22Rv1 (cell line): ENCODE measurements at regions not wholly inside any gene's neighbourhood (a gene's known extent, or its start where the extent isn't known, plus 50 kb on each side); places are given as distances from the start of the nearest gene placed in this dataset.

Experiments
- H3K27ac ChIP-seq: fragments of 450-650 bp; 2 replicates; pipeline ENCODE4 v1.5.1; 2017
- ZFX ChIP-seq: fragments of 450-650 bp; IDR thresholded peaks from 2 replicates; pipeline ENCODE4 v1.6.1; 2017; ENCODE audit warnings: antibody characterized with exemption, borderline replicate concordance
- TF ChIP-seq, protein P1 (sequence below): fragments of 450-650 bp; IDR thresholded peaks from 2 replicates; pipeline ENCODE4 v1.5.1; 2017; ENCODE audit warnings: mild to moderate bottlenecking

DNA sequence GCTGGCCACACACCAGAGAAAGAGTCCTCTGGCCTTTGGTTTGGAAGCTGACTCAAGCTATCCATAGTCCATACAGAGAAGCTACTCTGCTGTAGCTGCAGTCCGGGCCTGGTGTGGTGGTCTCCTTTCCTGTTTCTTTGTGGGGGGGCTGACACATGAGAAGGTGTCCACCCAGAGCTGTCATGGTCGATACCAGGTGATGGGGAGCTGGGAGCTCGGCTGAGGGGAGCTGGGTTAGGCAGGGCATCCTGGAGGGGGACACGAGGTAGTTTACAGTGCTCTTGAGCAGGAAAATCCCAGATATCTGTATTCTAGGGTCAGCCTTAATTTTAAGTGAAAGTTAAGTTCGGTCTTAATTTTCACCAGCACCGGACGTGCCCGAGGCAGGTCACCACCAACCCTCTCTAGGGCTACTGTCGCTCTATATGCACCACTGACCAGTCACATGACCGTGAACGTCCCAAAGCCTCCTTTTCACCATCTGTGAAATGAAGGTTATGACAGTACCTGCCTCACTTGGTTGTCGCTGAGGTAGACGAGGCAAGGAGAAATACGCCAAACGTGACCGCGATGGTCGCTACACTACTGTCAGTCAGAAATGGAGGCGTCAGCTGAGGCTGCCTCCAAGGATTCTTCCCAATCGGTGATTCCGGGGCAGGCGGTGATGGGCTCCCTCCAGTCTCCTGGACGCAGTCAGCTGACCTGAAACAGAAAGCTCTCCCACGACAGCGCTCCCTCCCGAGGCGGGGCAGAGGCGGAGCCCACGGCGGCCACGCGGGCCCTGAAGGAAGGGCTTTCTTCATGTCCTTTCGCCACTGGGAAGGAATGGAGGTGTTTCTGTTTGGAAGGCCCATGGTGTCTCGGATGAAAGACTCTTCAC is 69.4 kb upstream of the SHH start:
- no peak overlapping the region for H3K27ac ChIP-seq
- TF ChIP-seq, protein P1, sequence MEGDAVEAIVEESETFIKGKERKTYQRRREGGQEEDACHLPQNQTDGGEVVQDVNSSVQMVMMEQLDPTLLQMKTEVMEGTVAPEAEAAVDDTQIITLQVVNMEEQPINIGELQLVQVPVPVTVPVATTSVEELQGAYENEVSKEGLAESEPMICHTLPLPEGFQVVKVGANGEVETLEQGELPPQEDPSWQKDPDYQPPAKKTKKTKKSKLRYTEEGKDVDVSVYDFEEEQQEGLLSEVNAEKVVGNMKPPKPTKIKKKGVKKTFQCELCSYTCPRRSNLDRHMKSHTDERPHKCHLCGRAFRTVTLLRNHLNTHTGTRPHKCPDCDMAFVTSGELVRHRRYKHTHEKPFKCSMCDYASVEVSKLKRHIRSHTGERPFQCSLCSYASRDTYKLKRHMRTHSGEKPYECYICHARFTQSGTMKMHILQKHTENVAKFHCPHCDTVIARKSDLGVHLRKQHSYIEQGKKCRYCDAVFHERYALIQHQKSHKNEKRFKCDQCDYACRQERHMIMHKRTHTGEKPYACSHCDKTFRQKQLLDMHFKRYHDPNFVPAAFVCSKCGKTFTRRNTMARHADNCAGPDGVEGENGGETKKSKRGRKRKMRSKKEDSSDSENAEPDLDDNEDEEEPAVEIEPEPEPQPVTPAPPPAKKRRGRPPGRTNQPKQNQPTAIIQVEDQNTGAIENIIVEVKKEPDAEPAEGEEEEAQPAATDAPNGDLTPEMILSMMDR, result no peak
- no peak for TF ChIP-seq ZFX

DNA sequence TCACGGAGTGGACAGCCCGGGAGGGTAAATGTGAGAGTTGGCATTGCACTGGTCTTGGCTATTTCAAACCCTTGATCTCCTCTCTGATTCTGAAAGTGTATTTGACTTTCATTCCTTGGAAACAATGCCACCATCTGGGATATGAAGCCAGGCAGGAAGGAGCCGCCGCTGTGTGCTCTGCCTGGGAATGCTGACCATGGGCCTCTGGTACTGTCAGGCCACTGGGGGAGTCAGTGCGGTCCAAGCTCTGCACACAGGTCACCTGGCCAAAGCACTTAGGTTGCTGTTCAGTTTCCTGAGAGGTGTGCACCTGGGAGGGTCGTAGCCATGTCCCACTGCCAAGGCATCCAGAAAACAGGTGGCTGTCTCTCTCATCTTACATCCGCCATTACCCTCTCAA is 68.5 kb upstream of the SHH start:
- TF ChIP-seq ZFX, result no peak
- TF ChIP-seq, protein P1, result no peak
- no peak overlapping the region for H3K27ac ChIP-seq

DNA sequence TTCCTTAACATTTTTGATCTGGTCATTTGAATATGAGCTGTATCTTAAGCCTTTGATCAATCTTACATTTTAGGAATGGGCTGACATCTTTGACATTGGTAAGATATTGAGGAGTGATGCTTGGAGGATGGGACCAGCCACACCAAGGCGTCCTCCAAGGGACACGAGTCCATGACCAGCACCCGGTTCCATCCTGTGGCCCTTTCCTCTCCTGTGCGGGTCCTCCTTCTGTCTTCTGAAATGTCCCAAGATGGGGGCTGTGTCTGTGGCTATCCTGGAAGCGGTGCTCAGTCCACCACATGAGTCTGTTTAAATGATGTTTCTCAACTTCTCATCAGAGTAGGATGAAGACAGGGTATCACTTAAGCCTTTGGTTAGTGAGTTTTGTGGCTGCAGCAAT is 67.3 kb upstream of the SHH start:
- H3K27ac ChIP-seq, result no peak overlapping the region
- TF ChIP-seq, protein P1, result no peak
- TF ChIP-seq ZFX, result no peak

DNA sequence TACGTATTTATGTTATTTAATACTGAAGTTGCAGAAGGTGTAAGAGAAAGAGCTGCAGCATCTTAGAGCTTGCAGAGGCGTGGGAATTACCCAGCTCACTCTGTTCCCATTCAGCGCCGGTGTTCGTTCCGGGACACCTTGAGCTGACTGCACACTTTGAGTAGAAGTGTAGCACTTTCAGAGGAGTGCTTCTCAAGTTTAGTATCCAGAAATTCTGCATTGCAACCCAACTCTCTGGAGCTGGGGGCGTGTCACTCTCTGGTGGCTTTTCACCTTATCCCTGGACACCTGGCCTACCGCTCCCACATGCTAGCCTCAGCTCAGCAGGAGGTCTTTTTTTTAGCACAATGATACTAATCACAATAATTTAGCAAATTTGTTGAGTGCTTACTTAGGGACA is 66.4 kb upstream of the SHH start:
- no peak overlapping the region for H3K27ac ChIP-seq
- TF ChIP-seq, protein P1, result no peak
- no peak for TF ChIP-seq ZFX

DNA sequence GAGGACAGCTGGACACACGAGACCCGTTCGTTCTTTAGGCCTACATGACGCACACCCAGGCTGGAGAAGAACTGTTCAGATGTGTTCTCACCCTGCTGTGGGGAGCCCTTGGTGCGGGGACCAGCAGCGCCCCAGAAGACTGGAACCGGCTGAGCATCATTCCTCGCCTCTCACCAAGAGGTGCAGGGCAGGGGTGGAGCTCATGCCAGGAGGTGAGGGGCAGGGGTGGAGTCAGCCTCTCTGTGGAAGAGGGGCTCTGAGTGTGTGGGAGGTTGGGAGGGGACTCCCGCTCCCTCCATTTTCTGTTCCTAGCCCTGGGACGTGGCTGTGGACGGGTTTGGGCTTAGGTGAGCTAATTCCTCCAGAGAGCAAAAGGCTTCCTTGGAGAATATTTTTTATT is 66.0 kb upstream of the SHH start:
- H3K27ac ChIP-seq, result no peak overlapping the region

DNA sequence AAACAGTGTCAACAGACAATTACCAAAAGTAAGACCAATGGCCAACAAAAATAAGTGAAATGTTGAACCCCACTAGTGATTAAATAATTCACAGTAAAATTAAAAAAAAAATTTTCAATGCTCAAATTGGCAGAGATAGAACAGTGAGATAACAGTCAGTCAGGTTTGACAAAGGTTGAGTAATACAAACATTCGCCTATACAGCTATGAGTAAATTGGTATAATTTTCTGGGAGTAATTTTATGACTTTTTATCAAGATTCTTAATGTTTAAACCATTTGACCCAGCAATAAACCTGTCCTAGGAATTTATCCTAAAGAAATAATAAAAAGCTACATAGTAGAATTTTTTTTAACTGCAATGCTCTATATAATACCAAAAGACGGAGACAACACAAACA is 64.9 kb upstream of the SHH start:
- H3K27ac ChIP-seq, result no peak overlapping the region
- TF ChIP-seq, protein P1, result no peak
- TF ChIP-seq ZFX, result no peak

More for the DNA sequence above, 66.0 kb upstream of the SHH start:
- TF ChIP-seq ZFX, result no peak
- TF ChIP-seq, protein P1, result no peak

DNA sequence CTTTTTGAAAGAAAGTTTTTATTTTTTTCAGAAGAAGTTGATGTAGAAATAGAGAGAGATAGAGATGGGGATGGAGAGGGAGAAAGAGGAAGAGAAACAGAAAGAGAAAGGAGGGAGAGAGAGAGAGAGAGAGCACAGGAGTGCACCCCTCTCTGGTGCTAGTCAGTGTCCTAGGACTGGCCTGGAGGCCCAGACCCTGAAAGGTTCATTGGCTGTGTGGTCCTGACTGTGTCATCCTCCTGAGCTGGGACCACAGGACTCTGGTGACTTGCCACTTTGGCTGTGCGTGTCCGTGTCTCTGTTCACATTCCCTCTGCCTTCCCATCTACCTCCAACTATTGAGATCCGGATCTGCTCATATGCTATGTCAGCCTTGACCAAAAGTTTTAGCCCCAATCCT is 62.1 kb upstream of the SHH start:
- no peak overlapping the region for H3K27ac ChIP-seq
- TF ChIP-seq, protein P1, result no peak
- no peak for TF ChIP-seq ZFX
